Neural cell (in vitro differentiated cells): ENCODE measurements at regions not wholly inside any gene's neighbourhood (a gene's known extent, or its start where the extent isn't known, plus 50 kb on each side); places are given as distances from the start of the nearest gene placed in this dataset.

Experiments
- H2AFZ ChIP-seq: fragments of 200-600, 300-800 bp; sonication (generic), shearing (Covaris generic); 2 replicates; pipeline ENCODE4 v1.6.0; 2014; ENCODE audit warnings: low read depth, mild to moderate bottlenecking, antibody characterized with exemption, low read length, moderate library complexity
- H3F3A ChIP-seq: fragments of 200-600 bp; shearing (Covaris generic); 2 replicates; pipeline ENCODE4 v1.6.1; 2016; ENCODE audit warnings: mild to moderate bottlenecking, moderate library complexity, mixed read lengths, antibody characterized with exemption, low read length; ENCODE audit not compliant: insufficient read depth, poor library complexity, severe bottlenecking
- H3K27ac ChIP-seq: fragments of 200-600, 300-800 bp; sonication (generic), shearing (Covaris generic); 2 replicates; pipeline ENCODE4 v1.5.1; 2014; ENCODE audit warnings: mild to moderate bottlenecking, low read length, moderate library complexity
- H3K27me3 ChIP-seq: fragments of 300-800, 200-600 bp; sonication (generic), shearing (Covaris generic); 2 replicates; pipeline ENCODE4 v1.6.0; 2014; ENCODE audit warnings: mild to moderate bottlenecking, low read depth, low read length, moderate library complexity; ENCODE audit not compliant: insufficient read depth
- H3K36me3 ChIP-seq: fragments of 300-800, 200-600 bp; sonication (generic), shearing (Covaris generic); 2 replicates; pipeline ENCODE4 v1.5.1; 2014; ENCODE audit warnings: mild to moderate bottlenecking, antibody characterized with exemption, low read length, moderate library complexity; ENCODE audit not compliant: insufficient read depth
- H3K4me2 ChIP-seq: fragments of 300-800, 200-600 bp; sonication (generic), shearing (Covaris generic); 2 replicates; pipeline ENCODE4 v1.6.0; 2014; ENCODE audit warnings: mild to moderate bottlenecking, low read length
- H3K4me3 ChIP-seq: fragments of 300-800, 200-600 bp; sonication (generic), shearing (Covaris generic); 2 replicates; pipeline ENCODE4 v1.5.1; 2014; ENCODE audit warnings: mild to moderate bottlenecking, low read length, moderate library complexity
- H3K79me2 ChIP-seq: fragments of 200-600 bp; shearing (Covaris generic); replicated peaks from 2 replicates; pipeline ENCODE4 v1.6.0; 2014; ENCODE audit warnings: mild to moderate bottlenecking, low read length, moderate library complexity; ENCODE audit not compliant: insufficient read depth
- H3K9ac ChIP-seq: fragments of 300-800, 200-600 bp; sonication (generic), shearing (Covaris generic); 2 replicates; pipeline ENCODE4 v1.6.1; 2016; ENCODE audit warnings: mild to moderate bottlenecking, low read length, mixed read lengths
- H3K9me2 ChIP-seq: fragments of 200-600 bp; shearing (Covaris generic); 2 replicates; pipeline ENCODE4 v1.6.1; 2016; ENCODE audit warnings: mild to moderate bottlenecking, low read length, mixed read lengths; ENCODE audit not compliant: insufficient read depth
- H3K9me3 ChIP-seq: fragments of 200-600, 300-800 bp; sonication (generic), shearing (Covaris generic); 2 replicates; pipeline ENCODE4 v1.6.1; 2016; ENCODE audit warnings: mild to moderate bottlenecking, mixed run types, low read length, moderate library complexity, mixed read lengths
- H4K20me1 ChIP-seq: fragments of 200-600 bp; shearing (Covaris generic); 2 replicates; pipeline ENCODE4 v1.6.1; 2016; ENCODE audit warnings: mild to moderate bottlenecking, mixed run types; ENCODE audit not compliant: insufficient read depth
- EP300 ChIP-seq: fragments of 450-650 bp; conservative IDR thresholded peaks from 2 replicates; pipeline ENCODE4 v1.6.1; 2014; ENCODE audit warnings: antibody characterized with exemption, mild to moderate bottlenecking, moderate library complexity; ENCODE audit not compliant: poor library complexity, severe bottlenecking
- EZH2 ChIP-seq: fragments of 200-600, 300-800 bp; shearing (Covaris generic), sonication (generic); IDR thresholded peaks from 2 replicates; pipeline ENCODE4 v1.6.1; 2014; ENCODE audit warnings: antibody characterized with exemption, low read length, borderline replicate concordance, mild to moderate bottlenecking; ENCODE audit not compliant: insufficient read depth, poor library complexity, severe bottlenecking
- MXI1 ChIP-seq: fragments of 450-650 bp; conservative IDR thresholded peaks from 2 replicates; pipeline ENCODE4 v1.6.1; 2014; ENCODE audit warnings: antibody characterized with exemption, mild to moderate bottlenecking; ENCODE audit not compliant: poor library complexity, severe bottlenecking
- POLR2AphosphoS5 ChIP-seq: IDR thresholded peaks from 2 replicates; pipeline ENCODE4 v1.6.1; 2012
- RAD21 ChIP-seq: fragments of 450-650 bp; conservative IDR thresholded peaks from 2 replicates; pipeline ENCODE4 v1.6.1; 2014; ENCODE audit warnings: antibody characterized with exemption, mild to moderate bottlenecking, moderate library complexity
- SMC3 ChIP-seq: fragments of 450-650 bp; conservative IDR thresholded peaks from 2 replicates; pipeline ENCODE4 v1.6.1; 2014; ENCODE audit warnings: antibody characterized with exemption, mild to moderate bottlenecking, moderate library complexity; ENCODE audit not compliant: poor library complexity
- TAF1 ChIP-seq: IDR thresholded peaks from 2 replicates; pipeline ENCODE4 v1.6.1; 2012; ENCODE audit warnings: low read depth
- TF ChIP-seq, protein P1 (sequence below): fragments of 450-650 bp; IDR thresholded peaks from 2 replicates; pipeline ENCODE4 v1.5.1; 2014; ENCODE audit warnings: antibody characterized with exemption, mild to moderate bottlenecking, moderate library complexity; ENCODE audit not compliant: poor library complexity, severe bottlenecking
- TF ChIP-seq, protein P2 (sequence below): IDR thresholded peaks from 2 replicates; pipeline ENCODE4 v1.6.1; 2012; ENCODE audit warnings: borderline replicate concordance

DNA sequence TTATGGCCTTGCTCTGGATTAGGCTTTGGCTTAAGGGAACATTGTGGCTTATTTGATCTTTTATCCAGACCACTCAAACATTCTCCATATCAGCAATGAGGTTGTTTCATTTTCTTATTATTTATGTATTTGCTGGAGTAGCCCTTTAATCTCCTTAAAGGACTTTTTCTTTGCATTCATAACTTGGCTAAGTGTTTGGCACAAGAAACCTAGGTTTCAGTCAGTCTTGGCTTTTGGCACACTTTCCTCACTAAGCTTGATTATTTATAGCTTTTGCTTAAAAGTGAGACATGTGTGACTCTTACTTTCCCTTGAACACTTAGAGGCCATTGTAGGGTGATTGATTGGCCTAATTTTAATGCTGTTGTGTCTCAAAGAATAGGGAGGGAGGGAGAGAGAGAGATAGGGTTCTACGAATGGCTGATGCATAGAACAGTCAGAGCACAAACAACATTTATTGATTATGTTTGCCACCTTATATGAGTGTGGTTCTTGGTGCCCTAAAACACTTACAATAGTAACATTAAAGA is 2265.3 kb upstream of the C9orf72 start:
- Histone ChIP-seq H4K20me1 (no peaks in the 10 kb centered on the region), H3K4me2 (no peak overlapping the region), H2AFZ (no peak overlapping the region), H3K4me3 (no peak overlapping the region), H3K9me2 (no peaks in the 10 kb centered on the region), H3K36me3 (no peaks in the 10 kb centered on the region), H3K27me3 (no peaks in the 10 kb centered on the region), H3K9ac (no peak overlapping the region), H3K9me3 (no peaks in the 10 kb centered on the region), H3K27ac (no peak overlapping the region), H3K79me2 (no peaks in the 10 kb centered on the region), H3F3A (no peaks in the 10 kb centered on the region)
- TF ChIP-seq TAF1 (no peak), EZH2 (no peak), POLR2AphosphoS5 (no peak), SMC3 (no peak), RAD21 (no peak)
- TF ChIP-seq, protein P1, sequence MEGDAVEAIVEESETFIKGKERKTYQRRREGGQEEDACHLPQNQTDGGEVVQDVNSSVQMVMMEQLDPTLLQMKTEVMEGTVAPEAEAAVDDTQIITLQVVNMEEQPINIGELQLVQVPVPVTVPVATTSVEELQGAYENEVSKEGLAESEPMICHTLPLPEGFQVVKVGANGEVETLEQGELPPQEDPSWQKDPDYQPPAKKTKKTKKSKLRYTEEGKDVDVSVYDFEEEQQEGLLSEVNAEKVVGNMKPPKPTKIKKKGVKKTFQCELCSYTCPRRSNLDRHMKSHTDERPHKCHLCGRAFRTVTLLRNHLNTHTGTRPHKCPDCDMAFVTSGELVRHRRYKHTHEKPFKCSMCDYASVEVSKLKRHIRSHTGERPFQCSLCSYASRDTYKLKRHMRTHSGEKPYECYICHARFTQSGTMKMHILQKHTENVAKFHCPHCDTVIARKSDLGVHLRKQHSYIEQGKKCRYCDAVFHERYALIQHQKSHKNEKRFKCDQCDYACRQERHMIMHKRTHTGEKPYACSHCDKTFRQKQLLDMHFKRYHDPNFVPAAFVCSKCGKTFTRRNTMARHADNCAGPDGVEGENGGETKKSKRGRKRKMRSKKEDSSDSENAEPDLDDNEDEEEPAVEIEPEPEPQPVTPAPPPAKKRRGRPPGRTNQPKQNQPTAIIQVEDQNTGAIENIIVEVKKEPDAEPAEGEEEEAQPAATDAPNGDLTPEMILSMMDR = no peak
- TF ChIP-seq, protein P2, sequence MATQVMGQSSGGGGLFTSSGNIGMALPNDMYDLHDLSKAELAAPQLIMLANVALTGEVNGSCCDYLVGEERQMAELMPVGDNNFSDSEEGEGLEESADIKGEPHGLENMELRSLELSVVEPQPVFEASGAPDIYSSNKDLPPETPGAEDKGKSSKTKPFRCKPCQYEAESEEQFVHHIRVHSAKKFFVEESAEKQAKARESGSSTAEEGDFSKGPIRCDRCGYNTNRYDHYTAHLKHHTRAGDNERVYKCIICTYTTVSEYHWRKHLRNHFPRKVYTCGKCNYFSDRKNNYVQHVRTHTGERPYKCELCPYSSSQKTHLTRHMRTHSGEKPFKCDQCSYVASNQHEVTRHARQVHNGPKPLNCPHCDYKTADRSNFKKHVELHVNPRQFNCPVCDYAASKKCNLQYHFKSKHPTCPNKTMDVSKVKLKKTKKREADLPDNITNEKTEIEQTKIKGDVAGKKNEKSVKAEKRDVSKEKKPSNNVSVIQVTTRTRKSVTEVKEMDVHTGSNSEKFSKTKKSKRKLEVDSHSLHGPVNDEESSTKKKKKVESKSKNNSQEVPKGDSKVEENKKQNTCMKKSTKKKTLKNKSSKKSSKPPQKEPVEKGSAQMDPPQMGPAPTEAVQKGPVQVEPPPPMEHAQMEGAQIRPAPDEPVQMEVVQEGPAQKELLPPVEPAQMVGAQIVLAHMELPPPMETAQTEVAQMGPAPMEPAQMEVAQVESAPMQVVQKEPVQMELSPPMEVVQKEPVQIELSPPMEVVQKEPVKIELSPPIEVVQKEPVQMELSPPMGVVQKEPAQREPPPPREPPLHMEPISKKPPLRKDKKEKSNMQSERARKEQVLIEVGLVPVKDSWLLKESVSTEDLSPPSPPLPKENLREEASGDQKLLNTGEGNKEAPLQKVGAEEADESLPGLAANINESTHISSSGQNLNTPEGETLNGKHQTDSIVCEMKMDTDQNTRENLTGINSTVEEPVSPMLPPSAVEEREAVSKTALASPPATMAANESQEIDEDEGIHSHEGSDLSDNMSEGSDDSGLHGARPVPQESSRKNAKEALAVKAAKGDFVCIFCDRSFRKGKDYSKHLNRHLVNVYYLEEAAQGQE = no peak

DNA sequence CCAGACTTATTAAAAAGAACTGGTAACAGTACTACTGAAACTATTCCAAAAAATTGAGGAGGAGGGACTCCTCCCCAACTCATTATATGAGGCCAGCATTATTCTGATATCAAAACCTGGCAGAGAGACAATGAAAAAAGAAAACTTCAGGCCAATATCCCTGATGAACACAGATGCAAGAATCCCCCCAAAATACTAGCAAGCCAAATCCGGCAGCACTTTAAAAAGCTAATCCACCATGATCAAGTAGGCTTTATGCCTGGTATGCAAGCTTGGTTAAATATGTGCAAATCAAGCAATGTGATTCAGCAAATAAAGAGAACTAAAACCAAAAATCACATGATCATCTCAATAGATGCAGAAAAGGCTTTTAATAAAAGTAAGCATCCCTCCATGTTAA is 2271.0 kb upstream of the C9orf72 start:
- H3K36me3 ChIP-seq = no peaks in the 10 kb centered on the region
- TF ChIP-seq, protein P2 = no peak
- TF ChIP-seq RAD21 (no peak), MXI1 (no peak), EP300 (no peak), POLR2AphosphoS5 (no peak), SMC3 (no peak), EZH2 (no peak), TAF1 (no peak)
- TF ChIP-seq, protein P1 = no peak
- no peaks in the 10 kb centered on the region for H3K9me3 ChIP-seq
- no peak overlapping the region for H3K27ac ChIP-seq
- no peak overlapping the region for H2AFZ ChIP-seq
- H3K79me2 ChIP-seq = no peaks in the 10 kb centered on the region
- H3K9me2 ChIP-seq = no peaks in the 10 kb centered on the region
- H4K20me1 ChIP-seq = no peaks in the 10 kb centered on the region
- no peak overlapping the region for H3K4me3 ChIP-seq
- no peaks in the 10 kb centered on the region for H3K27me3 ChIP-seq
- no peak overlapping the region for H3K9ac ChIP-seq
- no peak overlapping the region for H3K4me2 ChIP-seq
- H3F3A ChIP-seq = no peaks in the 10 kb centered on the region
